ENCODE measurements at regions not wholly inside any gene's neighbourhood (a gene's known extent, or its start where the extent isn't known, plus 50 kb on each side); places are given as distances from the start of the nearest gene placed in this dataset.
A peak's percentile ranks its signal among the peaks of the same experiment; 100 is the strongest.

DNA sequence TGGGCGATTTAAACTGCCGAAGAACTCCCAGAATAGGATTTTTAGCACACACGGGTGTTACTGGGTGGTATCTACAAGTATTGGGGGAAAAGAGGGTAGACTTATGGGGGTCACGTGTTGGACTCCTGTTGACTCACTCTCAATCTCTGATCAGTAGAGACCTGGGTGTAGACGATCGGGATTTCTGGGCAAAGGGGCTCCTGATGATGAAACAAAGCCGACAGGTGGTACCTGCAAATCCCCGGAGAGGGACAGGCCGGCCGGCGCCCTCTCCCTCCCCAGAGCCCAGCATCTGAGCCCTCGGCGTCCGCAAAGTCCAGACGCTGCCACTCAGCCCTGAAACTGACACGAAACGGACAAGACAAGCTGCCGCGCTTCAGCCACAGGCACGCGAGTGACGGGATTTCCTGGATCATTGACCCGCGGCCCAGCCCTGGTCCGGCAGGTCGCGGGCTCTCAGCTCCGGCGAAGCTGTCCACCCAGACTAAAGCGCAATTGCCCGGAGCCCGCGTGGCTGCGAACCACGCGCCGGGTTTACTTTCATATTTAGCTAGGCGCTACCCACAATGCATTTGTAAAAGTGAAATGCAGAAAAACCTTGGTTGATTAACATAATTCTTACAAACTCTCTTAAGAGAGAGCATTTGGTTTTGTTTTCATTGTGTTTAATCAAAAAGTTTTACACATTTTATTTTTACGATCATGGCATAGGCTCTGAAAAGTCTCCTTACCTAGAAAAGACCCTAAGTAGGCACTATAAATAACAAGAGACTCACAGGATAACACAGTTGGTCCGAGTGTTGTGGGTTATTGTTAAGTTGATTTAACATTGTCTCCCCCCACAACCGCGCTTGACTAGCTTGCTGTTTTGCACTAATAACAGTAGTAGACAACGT lies 56.9 kb upstream of the EZH2 start (continued):
- TF ChIP-seq ZNF337 (CRISPR knock-in tag; IDR thresholded peaks at IDR 0.05; ENCODE audit: borderline replicate concordance, low read depth) (peak; percentile 52; the same call in 1 of the 2 replicates), ZNF788 (CRISPR knock-in tag; IDR thresholded peaks at IDR 0.05; ENCODE audit: borderline replicate concordance) (peak; percentile 63; the same call in 1 of the 2 replicates), RBM22 (optimal IDR thresholded peaks at IDR 0.05; ENCODE audit: low read length) (no peak), NFE2L2 (IDR thresholded peaks at IDR 0.05; ENCODE audit: low read length) (no peak), NFIB (CRISPR knock-in tag; IDR thresholded peaks at IDR 0.05; ENCODE audit: borderline replicate concordance) (no peak), NR2F1 (CRISPR knock-in tag; IDR thresholded peaks at IDR 0.05) (no peak), HDAC1 (CRISPR knock-in tag; IDR thresholded peaks at IDR 0.05) (peak; percentile 51; the same call in 1 of the 2 replicates), STAT5B (CRISPR knock-in tag; IDR thresholded peaks at IDR 0.05) (0 out of 2 replicates have a peak, but pooled peaks have one; percentile 46), ZNF83 (CRISPR knock-in tag; IDR thresholded peaks at IDR 0.05; ENCODE audit: borderline replicate concordance) (0 out of 2 replicates have a peak, but pooled peaks have one; percentile 65), ZNF224 (CRISPR knock-in tag; IDR thresholded peaks at IDR 0.05) (no peak), MAZ (IDR thresholded peaks at IDR 0.05; ENCODE audit: borderline replicate concordance, low read depth, low read length) (no peak), MAZ (CRISPR knock-in tag; IDR thresholded peaks at IDR 0.05; ENCODE audit: low read depth) (peak; percentile 80; the same call in 1 of the 2 replicates), FOXP1 (IDR thresholded peaks at IDR 0.05) (no peak), FOXP1 (CRISPR knock-in tag; IDR thresholded peaks at IDR 0.05) (peak; percentile 33; the same call in 1 of the 2 replicates), NR3C1 (CRISPR knock-in tag; IDR thresholded peaks at IDR 0.05) (no peak), ZNF766 (CRISPR knock-in tag; IDR thresholded peaks at IDR 0.05; ENCODE audit: borderline replicate concordance) (no peak), HNRNPLL (IDR thresholded peaks at IDR 0.05; ENCODE audit: low read depth, low read length, poor library complexity, severe bottlenecking) (peak; percentile 47)
- TF ChIP-seq, protein P1, sequence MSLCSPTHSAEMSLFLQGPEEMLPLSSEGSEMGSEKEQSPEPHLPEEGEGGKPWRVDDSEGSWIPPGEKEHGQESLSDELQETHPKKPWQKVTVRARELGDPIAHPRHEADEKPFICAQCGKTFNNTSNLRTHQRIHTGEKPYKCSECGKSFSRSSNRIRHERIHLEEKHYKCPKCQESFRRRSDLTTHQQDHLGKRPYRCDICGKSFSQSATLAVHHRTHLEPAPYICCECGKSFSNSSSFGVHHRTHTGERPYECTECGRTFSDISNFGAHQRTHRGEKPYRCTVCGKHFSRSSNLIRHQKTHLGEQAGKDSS (CRISPR knock-in tag; IDR thresholded peaks at IDR 0.05; ENCODE audit: borderline replicate concordance, low read depth) = no peak
- TF ChIP-seq, protein P2, sequence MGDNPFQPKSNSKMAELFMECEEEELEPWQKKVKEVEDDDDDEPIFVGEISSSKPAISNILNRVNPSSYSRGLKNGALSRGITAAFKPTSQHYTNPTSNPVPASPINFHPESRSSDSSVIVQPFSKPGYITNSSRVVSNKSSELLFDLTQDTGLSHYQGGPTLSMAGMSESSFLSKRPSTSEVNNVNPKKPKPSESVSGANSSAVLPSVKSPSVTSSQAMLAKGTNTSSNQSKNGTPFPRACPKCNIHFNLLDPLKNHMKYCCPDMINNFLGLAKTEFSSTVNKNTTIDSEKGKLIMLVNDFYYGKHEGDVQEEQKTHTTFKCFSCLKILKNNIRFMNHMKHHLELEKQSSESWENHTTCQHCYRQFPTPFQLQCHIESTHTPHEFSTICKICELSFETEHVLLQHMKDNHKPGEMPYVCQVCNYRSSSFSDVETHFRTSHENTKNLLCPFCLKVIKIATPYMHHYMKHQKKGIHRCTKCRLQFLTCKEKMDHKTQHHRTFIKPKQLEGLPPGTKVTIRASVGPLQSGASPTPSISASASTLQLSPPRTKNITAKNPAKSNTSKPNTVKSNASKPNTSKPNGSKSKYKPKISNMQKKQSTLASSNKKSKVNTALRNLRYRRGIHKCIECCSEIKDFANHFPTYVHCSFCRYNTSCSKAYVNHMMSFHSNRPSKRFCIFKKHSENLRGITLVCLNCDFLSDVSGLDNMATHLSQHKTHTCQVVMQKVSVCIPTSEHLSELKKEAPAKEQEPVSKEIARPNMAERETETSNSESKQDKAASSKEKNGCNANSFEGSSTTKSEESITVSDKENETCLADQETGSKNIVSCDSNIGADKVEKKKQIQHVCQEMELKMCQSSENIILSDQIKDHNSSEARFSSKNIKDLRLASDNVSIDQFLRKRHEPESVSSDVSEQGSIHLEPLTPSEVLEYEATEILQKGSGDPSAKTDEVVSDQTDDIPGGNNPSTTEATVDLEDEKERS (CRISPR knock-in tag; IDR thresholded peaks at IDR 0.05) = peak; percentile 60; the same call in 1 of the 2 replicates
- TF ChIP-seq, protein P3, sequence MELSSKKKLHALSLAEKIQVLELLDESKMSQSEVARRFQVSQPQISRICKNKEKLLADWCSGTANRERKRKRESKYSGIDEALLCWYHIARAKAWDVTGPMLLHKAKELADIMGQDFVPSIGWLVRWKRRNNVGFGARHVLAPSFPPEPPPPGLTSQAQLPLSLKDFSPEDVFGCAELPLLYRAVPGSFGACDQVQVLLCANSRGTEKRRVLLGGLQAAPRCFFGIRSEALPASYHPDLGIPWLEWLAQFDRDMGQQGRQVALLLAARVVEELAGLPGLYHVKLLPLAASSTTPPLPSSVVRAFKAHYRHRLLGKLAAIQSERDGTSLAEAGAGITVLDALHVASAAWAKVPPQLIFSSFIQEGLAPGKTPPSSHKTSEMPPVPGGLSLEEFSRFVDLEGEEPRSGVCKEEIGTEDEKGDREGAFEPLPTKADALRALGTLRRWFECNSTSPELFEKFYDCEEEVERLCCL (CRISPR knock-in tag; IDR thresholded peaks at IDR 0.05; ENCODE audit: borderline replicate concordance) = 0 out of 2 replicates have a peak, but pooled peaks have one; percentile 46
- TF ChIP-seq, protein P4, sequence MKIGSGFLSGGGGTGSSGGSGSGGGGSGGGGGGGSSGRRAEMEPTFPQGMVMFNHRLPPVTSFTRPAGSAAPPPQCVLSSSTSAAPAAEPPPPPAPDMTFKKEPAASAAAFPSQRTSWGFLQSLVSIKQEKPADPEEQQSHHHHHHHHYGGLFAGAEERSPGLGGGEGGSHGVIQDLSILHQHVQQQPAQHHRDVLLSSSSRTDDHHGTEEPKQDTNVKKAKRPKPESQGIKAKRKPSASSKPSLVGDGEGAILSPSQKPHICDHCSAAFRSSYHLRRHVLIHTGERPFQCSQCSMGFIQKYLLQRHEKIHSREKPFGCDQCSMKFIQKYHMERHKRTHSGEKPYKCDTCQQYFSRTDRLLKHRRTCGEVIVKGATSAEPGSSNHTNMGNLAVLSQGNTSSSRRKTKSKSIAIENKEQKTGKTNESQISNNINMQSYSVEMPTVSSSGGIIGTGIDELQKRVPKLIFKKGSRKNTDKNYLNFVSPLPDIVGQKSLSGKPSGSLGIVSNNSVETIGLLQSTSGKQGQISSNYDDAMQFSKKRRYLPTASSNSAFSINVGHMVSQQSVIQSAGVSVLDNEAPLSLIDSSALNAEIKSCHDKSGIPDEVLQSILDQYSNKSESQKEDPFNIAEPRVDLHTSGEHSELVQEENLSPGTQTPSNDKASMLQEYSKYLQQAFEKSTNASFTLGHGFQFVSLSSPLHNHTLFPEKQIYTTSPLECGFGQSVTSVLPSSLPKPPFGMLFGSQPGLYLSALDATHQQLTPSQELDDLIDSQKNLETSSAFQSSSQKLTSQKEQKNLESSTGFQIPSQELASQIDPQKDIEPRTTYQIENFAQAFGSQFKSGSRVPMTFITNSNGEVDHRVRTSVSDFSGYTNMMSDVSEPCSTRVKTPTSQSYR (CRISPR knock-in tag; IDR thresholded peaks at IDR 0.05; ENCODE audit: borderline replicate concordance) = no peak; the same call in 1 of the 2 replicates
